ENCODE measurements at regions not wholly inside any gene's neighbourhood (a gene's known extent, or its start where the extent isn't known, plus 50 kb on each side); places are given as distances from the start of the nearest gene placed in this dataset.

- TF ChIP-seq POLR2A (IDR thresholded peaks at IDR 0.05), result no peak
- TF ChIP-seq, protein P1, sequence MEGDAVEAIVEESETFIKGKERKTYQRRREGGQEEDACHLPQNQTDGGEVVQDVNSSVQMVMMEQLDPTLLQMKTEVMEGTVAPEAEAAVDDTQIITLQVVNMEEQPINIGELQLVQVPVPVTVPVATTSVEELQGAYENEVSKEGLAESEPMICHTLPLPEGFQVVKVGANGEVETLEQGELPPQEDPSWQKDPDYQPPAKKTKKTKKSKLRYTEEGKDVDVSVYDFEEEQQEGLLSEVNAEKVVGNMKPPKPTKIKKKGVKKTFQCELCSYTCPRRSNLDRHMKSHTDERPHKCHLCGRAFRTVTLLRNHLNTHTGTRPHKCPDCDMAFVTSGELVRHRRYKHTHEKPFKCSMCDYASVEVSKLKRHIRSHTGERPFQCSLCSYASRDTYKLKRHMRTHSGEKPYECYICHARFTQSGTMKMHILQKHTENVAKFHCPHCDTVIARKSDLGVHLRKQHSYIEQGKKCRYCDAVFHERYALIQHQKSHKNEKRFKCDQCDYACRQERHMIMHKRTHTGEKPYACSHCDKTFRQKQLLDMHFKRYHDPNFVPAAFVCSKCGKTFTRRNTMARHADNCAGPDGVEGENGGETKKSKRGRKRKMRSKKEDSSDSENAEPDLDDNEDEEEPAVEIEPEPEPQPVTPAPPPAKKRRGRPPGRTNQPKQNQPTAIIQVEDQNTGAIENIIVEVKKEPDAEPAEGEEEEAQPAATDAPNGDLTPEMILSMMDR (IDR thresholded peaks at IDR 0.05), result no peak
Measured at GRCh38 chrX:51408462-51408861, 75.8 kb downstream of the NUDT10 start.
